ENCODE measurements at regions not wholly inside any gene's neighbourhood (a gene's known extent, or its start where the extent isn't known, plus 50 kb on each side); places are given as distances from the start of the nearest gene placed in this dataset.

DNA sequence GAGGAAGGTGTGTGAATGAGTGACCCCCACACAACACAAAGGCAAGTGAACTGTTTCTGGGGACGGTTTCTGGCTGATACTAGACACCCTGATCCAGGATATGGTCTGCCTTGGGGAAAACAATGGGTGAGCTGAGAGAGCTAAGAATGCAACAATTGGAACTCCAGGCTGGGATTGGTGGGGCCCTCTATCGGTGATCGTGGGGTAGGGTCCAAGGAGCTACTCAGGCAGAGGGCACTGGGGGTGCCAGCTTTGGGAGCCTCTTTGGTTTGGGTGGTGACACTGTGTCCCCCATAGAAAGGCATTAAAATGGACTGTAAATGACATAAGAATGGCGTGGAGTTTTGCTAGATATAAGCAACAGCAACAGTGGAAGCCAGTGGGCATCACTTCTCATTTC lies 439.1 kb downstream of the DMAC1 start:
- FAIRE-seq, result no peak
- TF ChIP-seq POLR2AphosphoS5 (IDR thresholded peaks at IDR 0.05; ENCODE audit: low read depth, low read length) (no peak), TAF1 (IDR thresholded peaks at IDR 0.05; ENCODE audit: borderline replicate concordance, low read depth, low read length) (no peak), POLR2A (IDR thresholded peaks at IDR 0.05; ENCODE audit: low read depth, low read length) (no peak)
- no peak for DNase-seq (ENCODE audit: insufficient read length)

- DNase-seq (ENCODE audit: insufficient read length) (no peak), FAIRE-seq (no peak)
- TF ChIP-seq POLR2AphosphoS5 (IDR thresholded peaks at IDR 0.05; ENCODE audit: low read depth, low read length), result no peak
- TF ChIP-seq POLR2A (IDR thresholded peaks at IDR 0.05; ENCODE audit: low read depth, low read length), result no peak
- no peak for TF ChIP-seq TAF1 (IDR thresholded peaks at IDR 0.05; ENCODE audit: borderline replicate concordance, low read depth, low read length)
Measured at GRCh38 chr9:7358876-7359275, 440.7 kb downstream of the DMAC1 start.

DNA sequence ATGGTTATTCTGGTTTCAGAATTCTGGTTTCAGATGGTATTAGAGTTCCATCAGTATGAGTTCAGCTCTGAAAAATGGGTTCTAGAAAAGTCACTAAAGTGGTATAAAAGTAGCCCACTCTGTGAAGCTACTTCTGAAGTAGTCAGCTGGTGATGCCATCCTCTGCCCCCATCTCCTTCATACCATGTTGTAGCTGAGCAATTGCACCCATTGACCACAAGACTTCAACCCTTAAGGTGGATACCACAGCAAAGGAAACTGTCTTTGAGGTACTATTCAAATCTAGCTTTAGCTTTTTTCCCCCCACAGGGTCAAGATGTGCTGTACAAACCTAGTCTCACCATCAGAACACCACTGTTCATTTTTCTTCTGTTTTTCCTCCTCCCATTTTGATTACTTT lies 444.9 kb downstream of the DMAC1 start:
- TF ChIP-seq TAF1 (IDR thresholded peaks at IDR 0.05; ENCODE audit: borderline replicate concordance, low read depth, low read length) (no peak), POLR2A (IDR thresholded peaks at IDR 0.05; ENCODE audit: low read depth, low read length) (no peak)
- DNase-seq (ENCODE audit: insufficient read length) (no peak), FAIRE-seq (no peak)

- DNase-seq (ENCODE audit: insufficient read length) (no peak), FAIRE-seq (no peak)
- TF ChIP-seq POLR2AphosphoS5 (IDR thresholded peaks at IDR 0.05; ENCODE audit: low read depth, low read length) (no peak), POLR2A (IDR thresholded peaks at IDR 0.05; ENCODE audit: low read depth, low read length) (no peak), TAF1 (IDR thresholded peaks at IDR 0.05; ENCODE audit: borderline replicate concordance, low read depth, low read length) (no peak)
Measured at GRCh38 chr9:7348692-7349091, 450.9 kb downstream of the DMAC1 start.

DNA sequence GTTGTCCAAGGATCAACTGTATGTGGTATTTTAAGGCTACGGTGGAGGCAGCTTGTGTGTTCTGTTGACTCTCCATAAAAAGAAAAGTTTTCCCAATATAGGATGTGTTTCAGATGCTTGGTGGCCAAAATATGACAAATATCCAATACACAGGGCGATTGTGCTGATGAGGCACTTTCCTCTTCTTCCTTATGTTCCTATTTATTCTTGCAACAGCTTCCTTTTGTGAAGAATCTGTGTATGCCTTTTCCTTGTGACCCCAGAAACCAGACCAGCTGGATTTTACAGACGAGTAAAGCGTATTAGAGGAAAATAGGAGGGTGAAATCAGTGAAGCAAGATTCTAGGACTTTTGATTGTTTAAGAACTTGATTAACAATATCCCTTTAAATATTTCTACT lies 452.0 kb downstream of the DMAC1 start:
- DNase-seq (ENCODE audit: insufficient read length) (no peak), FAIRE-seq (no peak)
- TF ChIP-seq POLR2AphosphoS5 (IDR thresholded peaks at IDR 0.05; ENCODE audit: low read depth, low read length) (no peak), POLR2A (IDR thresholded peaks at IDR 0.05; ENCODE audit: low read depth, low read length) (no peak), TAF1 (IDR thresholded peaks at IDR 0.05; ENCODE audit: borderline replicate concordance, low read depth, low read length) (no peak)

DNA sequence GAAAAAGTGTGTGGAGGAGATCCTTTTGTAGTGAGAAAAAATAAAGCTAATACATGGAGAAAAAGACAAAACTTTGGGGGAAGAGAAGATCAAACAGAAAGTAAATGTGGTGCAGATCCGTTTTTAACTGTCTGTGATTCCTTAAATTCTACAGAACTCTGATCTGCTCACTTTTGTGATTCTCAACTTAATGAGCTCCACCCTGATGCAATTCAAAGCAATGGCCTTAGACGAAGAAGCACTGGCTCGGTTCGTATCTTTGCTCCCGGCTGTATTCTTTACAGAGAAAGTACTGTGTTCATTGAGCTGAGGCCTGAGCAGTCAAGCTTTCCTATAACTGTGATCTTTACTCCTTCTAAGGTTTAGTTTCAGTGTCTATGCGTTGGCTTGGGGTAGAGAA lies 453.4 kb downstream of the DMAC1 start:
- no peak for FAIRE-seq
- TF ChIP-seq POLR2AphosphoS5 (IDR thresholded peaks at IDR 0.05; ENCODE audit: low read depth, low read length) (no peak), POLR2A (IDR thresholded peaks at IDR 0.05; ENCODE audit: low read depth, low read length) (no peak), TAF1 (IDR thresholded peaks at IDR 0.05; ENCODE audit: borderline replicate concordance, low read depth, low read length) (no peak)
- DNase-seq (ENCODE audit: insufficient read length), result no peak

DNA sequence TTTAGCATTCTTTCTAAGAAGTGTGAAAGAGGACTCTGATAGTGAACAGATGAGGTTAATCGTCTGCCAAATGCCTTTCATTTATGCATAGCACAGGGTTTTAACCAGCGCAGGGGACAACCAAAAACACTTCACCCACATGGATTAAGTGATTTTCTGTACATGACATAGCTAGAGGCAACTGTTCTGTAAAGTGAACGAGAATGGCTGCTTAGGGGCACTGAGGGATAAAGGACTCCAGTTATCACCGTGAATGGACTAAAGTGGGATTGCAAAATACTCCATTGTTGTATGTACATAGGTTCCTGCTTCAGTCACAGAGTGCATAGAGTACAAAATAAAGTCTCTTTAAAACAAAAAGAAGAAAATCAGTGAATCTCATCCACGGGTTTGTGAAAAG lies 456.8 kb downstream of the DMAC1 start:
- TF ChIP-seq POLR2AphosphoS5 (IDR thresholded peaks at IDR 0.05; ENCODE audit: low read depth, low read length), result no peak
- DNase-seq (ENCODE audit: insufficient read length), result no peak
- FAIRE-seq, result no peak

GRCh38 chr9:7342229-7342628 lies 457.3 kb downstream of the DMAC1 start:
- FAIRE-seq, result no peak
- DNase-seq (ENCODE audit: insufficient read length), result no peak
- TF ChIP-seq TAF1 (IDR thresholded peaks at IDR 0.05; ENCODE audit: borderline replicate concordance, low read depth, low read length) (no peak), POLR2AphosphoS5 (IDR thresholded peaks at IDR 0.05; ENCODE audit: low read depth, low read length) (no peak), POLR2A (IDR thresholded peaks at IDR 0.05; ENCODE audit: low read depth, low read length) (no peak)

GRCh38 chr9:7341571-7341970 lies 458.0 kb downstream of the DMAC1 start:
- DNase-seq (ENCODE audit: insufficient read length) (no peak), FAIRE-seq (no peak)
- TF ChIP-seq TAF1 (IDR thresholded peaks at IDR 0.05; ENCODE audit: borderline replicate concordance, low read depth, low read length) (no peak), POLR2AphosphoS5 (IDR thresholded peaks at IDR 0.05; ENCODE audit: low read depth, low read length) (no peak), POLR2A (IDR thresholded peaks at IDR 0.05; ENCODE audit: low read depth, low read length) (no peak)

GRCh38 chr9:7340451-7340850 lies 459.1 kb downstream of the DMAC1 start:
- FAIRE-seq (no peak), DNase-seq (ENCODE audit: insufficient read length) (no peak)
- TF ChIP-seq POLR2A (IDR thresholded peaks at IDR 0.05; ENCODE audit: low read depth, low read length) (no peak), POLR2AphosphoS5 (IDR thresholded peaks at IDR 0.05; ENCODE audit: low read depth, low read length) (no peak), TAF1 (IDR thresholded peaks at IDR 0.05; ENCODE audit: borderline replicate concordance, low read depth, low read length) (no peak)

DNA sequence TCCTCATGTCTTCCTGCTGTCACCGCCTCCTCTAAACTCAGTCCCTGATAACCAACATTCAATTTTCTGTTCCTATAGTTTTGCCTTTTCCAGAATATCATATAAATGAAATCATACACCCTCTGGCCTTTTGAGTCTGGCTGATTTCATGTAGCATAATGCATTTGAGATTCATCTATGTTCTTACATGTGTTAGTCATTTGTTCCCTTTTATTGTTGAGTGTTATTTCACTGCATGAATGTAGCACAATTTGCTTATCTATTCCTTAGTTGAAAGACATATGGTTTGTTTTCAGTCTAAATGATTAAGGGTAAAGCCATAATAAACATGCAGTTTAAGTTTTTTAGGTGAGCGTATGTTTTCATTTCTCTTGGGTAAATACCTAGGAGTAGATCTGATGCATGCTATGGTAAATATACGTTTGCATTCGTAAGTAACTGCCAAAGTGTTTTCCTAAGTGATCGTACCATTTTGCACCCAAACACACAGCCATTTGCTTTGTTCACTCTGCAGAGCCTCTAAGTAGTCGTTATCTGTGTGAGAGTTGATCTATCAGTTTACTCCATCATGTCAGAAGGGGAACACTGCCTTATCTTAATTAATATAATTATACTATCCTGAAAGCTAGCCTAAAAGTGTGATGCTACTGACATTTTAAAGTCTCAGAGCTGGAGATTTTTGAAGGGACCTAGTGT lies 460.8 kb downstream of the DMAC1 start:
- FAIRE-seq (no peak), DNase-seq (ENCODE audit: insufficient read length) (no peak)
- TF ChIP-seq TAF1 (IDR thresholded peaks at IDR 0.05; ENCODE audit: borderline replicate concordance, low read depth, low read length), result no peak
- no peak for TF ChIP-seq POLR2A (IDR thresholded peaks at IDR 0.05; ENCODE audit: low read depth, low read length)
- TF ChIP-seq POLR2AphosphoS5 (IDR thresholded peaks at IDR 0.05; ENCODE audit: low read depth, low read length), result no peak

DNA sequence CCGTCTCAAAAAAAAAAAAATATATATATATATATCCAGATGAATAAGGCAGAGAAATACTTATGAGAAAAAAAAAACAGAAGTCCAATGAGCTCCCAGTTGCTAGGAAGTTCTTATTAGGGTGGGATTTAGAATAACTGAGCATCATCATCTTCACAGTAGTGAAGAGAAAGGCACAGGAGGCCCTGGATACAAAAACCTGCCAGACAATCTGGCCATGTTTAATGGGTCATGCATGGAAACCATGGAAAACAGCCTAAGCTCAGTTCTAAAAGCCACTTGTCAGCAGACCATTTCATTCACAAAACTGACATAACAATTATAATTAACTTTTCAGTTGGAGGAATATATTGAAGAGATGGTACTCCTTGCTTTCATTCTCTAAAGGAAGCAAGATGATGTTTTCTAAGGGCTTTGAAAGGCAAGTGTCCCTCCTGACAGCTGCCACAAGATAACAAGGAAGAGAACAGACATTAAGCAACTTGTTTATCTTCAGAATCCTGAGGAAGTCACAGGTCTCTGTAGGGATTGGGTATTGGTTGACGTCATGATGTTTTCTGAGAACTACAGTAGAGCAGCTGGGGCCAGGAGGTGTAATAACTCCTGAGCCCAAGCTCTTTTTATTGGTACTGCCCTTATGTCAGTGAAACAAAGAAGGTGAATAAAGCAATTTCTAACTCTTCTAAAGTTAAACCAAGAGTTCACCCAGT lies 463.1 kb downstream of the DMAC1 start:
- DNase-seq (ENCODE audit: insufficient read length), result no peak
- TF ChIP-seq POLR2AphosphoS5 (IDR thresholded peaks at IDR 0.05; ENCODE audit: low read depth, low read length) (no peak), POLR2A (IDR thresholded peaks at IDR 0.05; ENCODE audit: low read depth, low read length) (no peak), TAF1 (IDR thresholded peaks at IDR 0.05; ENCODE audit: borderline replicate concordance, low read depth, low read length) (no peak)
- no peak for FAIRE-seq
